NCI-H446 treated with DMSO at 0.1 percent for 48 hours (cell line): ENCODE measurements at regions not wholly inside any gene's neighbourhood (a gene's known extent, or its start where the extent isn't known, plus 50 kb on each side); places are given as distances from the start of the nearest gene placed in this dataset.
A peak's percentile ranks its signal among the peaks of the same experiment; 100 is the strongest.
"Not testable (repeated sequence)": the region's sequence is repeated elsewhere in the genome, so short reads cannot be mapped to it uniquely, and the experiment has no call there.

Experiments used
- DNase-seq: peaks from one replicate; lab custom pipeline; 2025; lab: John Stamatoyannopoulos, UW

GRCh38 chr4:25981749-25982148 lies 67.7 kb downstream of the SMIM20 start:
- DNase-seq, result no peak

GRCh38 chr4:25982962-25983361 lies 68.9 kb downstream of the SMIM20 start:
- DNase-seq, result no peak

DNA sequence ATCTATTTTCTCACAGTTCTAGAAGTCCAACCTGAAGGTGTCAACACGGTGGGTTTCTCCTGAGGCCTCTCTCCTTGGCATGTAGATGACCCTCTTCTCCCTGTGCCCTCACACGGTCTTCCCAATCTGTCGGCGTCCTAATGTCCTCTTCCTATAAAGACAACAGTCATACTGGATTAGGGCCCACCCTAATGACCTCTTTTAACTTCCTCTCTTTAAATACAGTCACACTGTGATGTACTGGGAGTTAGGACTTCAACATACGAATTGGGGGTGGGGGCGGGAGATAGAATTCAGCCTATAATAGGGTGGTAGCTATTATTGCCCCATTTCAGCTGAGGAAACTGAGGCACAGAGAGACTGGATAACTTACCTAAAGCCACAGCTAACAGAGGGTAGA lies 70.2 kb downstream of the SMIM20 start:
- no peak for DNase-seq

GRCh38 chr4:25984796-25985195 lies 70.8 kb downstream of the SMIM20 start:
- no peak for DNase-seq

DNA sequence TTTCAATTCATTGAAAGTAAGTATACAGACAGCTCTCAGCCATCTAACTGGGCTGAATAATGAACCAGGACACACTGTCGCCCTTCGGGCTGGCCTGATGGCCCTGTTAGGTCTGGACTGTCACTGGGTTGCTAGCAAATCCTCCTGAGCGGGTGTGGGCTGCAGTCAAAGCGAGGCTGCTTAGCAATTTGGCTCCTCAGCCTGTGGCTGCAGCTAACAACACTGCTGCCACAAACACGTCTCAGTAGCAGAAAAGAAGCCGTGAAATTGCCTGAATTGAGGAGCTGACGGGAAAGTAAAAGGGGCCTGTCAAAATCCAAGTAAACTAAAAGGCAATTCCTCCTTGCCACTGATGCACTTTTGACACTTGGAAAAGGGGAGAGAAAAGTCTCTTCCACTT lies 72.8 kb downstream of the SMIM20 start:
- DNase-seq, result no peak

DNA sequence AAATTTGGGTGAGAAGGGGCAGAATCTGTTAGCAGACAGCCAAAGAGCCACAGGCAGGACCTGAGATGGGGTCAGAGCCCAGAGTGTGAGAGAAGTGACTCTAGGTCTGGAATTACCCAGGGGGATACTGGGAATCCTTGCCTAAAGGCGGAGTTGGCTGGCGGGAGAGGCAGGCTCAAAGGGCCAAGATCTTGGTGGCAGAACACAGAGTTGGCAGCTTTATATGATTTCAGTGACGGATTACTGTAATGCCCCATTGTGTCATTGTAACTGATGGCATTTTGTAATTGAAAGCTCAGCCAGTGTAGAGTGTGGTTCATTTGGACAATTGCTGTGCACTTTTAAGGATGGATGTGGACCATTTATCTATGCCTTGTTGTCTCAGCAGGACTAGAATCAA lies 77.3 kb downstream of the SMIM20 start:
- DNase-seq, result no peak

- DNase-seq, result no peak
These were observed 79.6 kb downstream of the SMIM20 start for GRCh38 chr4:25993395-25994185.

DNA sequence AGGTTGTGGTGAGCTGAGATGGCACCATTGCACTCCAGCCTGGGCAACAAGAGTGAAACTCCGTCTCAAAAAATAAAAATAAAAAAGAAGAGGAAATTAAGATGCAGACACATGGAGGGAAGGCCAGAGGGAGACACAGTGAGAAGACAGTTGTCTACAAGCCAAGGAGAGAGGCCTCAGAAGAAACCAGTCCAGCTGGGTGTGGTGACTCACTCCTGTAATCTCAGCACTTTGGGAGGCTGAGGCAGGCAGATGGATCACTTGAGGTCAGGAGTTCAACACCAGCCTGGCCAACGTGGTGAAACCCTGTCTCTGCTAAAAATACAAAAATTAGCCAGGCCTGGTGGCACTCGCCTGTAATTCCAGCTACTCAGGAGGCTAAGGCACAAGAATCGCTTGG lies 80.6 kb downstream of the SMIM20 start:
- DNase-seq, result not testable (repeated sequence)

- no peak for DNase-seq
These were observed 86.4 kb downstream of the SMIM20 start for GRCh38 chr4:26000274-26000950.

GRCh38 chr4:26001413-26001812 lies 87.4 kb downstream of the SMIM20 start:
- DNase-seq, result no peak

DNA sequence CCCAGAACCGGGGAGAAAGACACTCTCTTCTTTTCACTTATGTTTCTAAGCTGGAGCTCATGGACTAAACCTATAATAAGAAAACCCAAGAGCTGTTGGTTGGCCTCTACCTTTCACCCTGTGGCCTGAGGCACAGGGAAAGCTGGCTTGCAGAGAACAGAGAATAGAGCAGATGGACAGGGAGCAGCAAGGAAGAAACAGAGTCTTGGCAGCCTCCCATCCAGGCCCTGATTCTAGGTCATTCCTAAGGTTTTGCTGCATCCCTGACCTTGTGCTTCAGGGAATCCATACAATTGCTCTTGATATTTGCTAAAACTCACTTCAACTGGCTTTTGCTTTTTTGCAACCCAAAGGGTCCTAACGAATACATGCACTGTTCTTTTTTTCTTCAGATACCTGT lies 87.8 kb downstream of the SMIM20 start:
- no peak for DNase-seq

- no peak for DNase-seq
These were observed 89.0 kb downstream of the SMIM20 start for GRCh38 chr4:26003056-26003455.

- no peak for DNase-seq
These were observed 90.3 kb downstream of the SMIM20 start for GRCh38 chr4:26004290-26004689.

GRCh38 chr4:26005764-26006163 lies 91.7 kb downstream of the SMIM20 start:
- DNase-seq, result no peak

- no peak for DNase-seq
These were observed 94.7 kb downstream of the SMIM20 start for GRCh38 chr4:26008737-26009136.

DNA sequence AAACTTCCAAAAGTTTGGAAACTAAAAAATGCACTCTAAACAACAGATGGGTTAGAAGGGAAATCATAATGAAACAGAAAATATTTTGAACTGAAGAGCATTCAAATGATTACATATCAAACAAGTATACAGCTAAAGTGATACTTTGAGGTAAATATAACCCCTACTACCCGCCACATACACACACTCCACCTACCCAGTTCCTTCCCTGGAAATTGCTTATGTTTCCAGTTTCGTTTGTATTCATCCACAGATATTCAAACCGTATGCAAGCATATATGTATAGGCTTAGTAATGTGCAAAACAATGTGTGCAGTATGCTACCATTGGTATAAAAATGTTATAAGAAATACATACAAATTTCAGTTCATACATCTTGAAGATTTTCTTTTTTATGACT lies 95.5 kb downstream of the SMIM20 start:
- DNase-seq, result no peak

DNA sequence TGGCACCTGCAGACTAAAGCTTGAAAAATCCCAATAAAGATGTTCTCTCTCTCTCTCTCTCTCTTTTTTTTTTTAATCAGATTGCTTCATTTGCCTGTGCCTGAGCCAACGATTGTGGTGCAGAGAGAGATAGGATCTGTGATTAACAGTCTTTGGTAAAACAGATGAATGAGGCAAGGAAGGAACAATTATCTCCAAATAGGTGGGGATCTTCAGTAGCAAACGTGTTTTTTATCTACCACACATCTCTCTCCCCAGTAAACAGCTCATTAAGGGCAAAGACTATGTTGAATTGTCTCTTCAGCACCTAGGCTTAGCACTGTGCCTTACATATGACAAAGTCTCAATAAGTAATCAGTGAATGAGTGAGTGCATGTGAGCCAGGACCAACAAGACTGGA lies 96.3 kb downstream of the SMIM20 start:
- DNase-seq, result no peak

- no peak for DNase-seq
These were observed 99.6 kb downstream of the SMIM20 start for GRCh38 chr4:26013629-26014028.

DNA sequence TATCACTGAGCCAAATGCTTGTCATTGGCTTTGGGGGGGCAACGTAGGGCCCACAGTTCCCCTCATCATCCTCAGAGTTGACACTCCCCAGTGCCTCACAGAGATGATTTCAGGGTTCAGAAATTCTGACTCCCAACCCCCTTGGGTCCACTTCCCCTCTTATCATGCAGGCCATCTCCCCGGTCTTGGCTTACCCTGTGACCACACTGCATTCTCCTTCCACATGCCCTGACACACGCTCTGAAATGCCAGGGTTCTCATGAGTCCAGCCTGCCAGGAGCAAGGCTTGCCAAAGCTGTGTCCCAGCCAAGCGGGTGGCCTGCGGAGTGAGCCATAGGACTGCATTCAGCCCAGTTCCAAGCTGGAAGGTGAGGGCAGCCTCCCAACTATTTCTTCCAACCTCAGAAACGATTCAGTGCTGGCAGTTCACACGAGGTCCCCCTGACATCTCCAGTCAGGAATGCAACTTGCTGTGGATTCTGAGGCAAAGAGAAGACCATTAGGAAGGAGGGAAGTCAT lies 101.2 kb downstream of the SMIM20 start:
- peak; percentile 7 for DNase-seq

DNA sequence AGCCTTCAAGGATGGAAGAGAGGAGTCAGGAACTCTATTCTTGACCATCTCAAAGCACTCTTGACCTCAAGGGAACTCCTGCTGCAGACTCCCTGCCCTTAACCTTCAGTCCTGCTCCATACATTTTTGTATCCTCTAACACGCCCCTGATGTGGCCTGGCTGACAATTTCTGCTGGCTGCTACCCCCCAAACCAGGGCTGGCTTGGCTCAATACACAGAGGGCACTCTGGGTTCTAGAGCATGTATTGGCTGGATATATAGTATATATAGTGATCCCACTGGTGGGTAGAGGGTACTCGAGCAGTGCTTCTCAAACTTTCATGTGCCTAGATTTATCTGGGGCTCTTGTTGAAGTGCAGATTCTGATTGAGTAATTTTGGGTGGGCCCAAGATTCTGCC lies 101.9 kb downstream of the SMIM20 start:
- DNase-seq, result no peak

DNA sequence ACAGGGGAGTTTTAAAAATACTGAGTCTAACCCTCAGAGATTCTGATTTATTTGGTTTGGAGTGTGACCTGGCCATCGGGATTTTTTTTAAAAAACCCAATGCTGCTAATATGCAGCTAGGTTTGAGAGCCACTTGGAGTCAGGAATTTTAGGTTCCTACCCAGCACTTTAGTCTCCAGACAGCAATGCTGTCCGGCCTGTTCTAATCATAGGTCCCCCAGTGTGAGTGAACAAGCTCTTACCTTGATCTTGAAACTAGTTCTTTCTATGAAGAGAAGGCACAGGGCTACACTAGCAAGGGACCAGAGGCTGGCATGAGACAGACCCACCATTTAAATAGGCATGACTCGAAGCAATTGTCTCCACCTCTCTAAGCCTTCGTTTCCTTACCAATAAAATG lies 103.5 kb downstream of the SMIM20 start:
- DNase-seq, result no peak

DNA sequence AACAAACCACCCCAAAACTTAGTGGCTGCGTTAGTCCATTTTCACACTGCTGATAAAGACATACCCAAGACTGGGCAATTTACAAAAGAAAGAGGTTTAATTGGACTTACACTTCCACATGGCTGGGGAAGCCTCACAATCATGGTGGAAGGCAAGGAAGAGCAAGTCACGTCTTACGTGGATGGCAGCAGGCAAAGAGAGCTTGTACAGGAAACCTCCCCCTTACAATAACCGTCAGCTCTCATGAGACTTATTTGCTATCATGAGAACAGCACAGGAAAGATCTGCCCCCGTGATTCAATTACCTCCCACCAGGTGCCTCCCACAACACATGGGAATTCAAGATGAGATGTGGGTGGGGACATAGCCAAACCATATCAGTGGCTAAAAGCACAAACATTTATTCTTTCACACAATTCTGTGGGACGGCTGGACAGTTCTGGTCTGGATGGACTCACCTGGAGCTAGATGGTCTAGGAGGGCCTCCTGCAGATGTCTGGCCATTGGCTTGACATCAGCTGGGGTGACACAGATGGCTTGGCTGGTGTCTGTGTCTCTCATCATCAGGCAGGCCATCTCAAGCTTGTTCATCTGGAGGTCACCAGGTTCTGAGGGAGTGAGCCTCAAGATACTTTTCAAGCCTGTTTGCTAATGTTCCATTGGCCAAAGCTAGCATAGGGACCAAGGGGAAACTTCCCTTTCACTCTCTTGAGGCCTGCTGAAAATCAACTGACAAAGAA lies 104.1 kb downstream of the SMIM20 start:
- not testable (repeated sequence) for DNase-seq
